CD4-positive, alpha-beta T cell treated with Interleukin-2 at 100 ng/mL for 4 hours (primary cell): ENCODE measurements at regions not wholly inside any gene's neighbourhood (a gene's known extent, or its start where the extent isn't known, plus 50 kb on each side); places are given as distances from the start of the nearest gene placed in this dataset.
"Not testable (repeated sequence)": the region's sequence is repeated elsewhere in the genome, so short reads cannot be mapped to it uniquely, and the experiment has no call there.

Source experiments
- DNase-seq: peaks from one replicate; pipeline ENCODE4 v3.0.0-alpha.2; 2020; ENCODE audit warnings: low spot score

DNA sequence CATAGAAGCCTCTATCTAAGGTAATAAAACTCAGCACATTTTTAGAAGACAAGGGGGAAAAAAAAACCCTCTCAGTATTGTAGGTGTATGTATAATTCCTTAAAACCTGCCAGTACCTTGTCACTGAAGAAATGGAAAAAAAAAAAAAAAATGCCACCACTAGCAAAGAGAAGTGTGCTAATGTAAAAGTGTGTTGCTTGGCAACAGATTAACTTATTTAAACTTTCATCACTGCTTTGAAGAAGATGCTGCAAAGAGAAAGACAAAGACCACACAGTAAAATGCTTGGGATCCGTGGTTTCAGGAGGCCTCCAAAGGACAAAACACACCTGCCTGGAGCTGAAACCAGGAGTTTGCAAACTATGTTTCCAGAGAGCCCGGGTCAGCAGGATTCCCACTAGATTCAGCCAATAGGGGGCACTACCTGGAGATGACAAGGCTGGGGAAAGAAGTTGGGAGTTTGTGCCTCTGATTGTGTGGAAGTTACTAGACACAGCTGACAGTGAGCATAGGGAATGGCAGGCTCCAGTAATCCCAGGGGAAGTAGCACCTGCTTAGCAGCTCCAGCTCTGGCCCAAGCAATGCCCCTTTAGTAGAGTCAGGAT lies 169.1 kb upstream of the TRIB2 start:
- DNase-seq: no peak

DNA sequence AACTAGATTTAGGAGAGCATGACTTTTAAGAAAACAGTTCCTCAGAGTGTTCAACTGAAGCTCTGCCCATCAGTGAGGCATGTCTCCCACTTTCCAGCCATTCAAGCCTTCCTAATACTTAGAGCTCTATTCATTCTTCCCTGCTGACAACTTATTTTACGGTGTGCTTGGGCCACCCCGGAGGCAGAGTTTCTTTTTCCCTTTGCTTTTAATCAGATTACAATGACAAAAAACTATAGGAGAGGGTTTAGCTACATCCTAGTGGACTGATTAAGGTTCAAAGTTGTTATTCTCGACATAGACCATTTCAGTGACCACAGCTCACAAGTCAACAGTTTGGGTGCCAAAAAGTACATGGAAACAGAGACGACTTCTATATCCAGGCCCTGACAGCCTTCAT lies 167.8 kb upstream of the TRIB2 start:
- DNase-seq: no peak

DNA sequence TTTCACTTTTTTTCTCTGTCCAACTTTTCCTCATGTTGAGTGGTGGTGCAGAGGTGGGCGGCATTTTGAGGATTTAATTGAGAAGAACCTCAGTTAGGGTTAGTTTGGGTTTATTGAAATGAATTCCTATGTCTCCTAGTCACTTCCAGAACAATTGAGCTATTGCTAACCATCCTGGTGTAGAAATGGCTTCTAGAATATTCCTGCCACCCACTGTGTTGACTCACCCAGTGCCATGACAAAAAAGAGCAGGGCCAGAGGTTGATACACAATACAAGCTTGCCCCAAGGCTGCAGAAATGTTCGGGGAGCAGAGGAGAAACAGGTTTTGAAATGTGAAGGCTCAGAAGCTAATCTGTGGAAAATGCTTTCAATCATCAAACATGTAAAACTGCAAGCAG lies 167.1 kb upstream of the TRIB2 start:
- no peak for DNase-seq

DNA sequence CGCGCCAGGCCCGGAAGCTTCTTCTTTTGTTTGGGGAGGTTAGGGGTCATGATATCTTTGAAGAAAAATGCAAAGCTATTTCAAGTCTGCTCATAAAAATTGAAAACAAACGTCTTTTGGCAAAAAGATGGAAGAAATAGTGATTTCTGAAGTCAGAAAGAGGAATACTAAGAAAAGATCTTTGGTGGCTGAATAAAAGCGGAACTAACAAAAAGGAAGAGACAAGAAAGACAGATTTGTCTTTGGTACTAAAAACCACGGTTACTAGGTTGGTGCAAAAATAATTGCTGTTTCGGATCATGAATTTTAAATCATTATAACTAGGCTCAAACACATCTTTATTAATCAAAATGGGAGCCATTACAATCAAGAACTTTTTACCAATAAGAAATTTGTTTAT lies 164.6 kb upstream of the TRIB2 start:
- no peak for DNase-seq

- DNase-seq: no peak
Measured at GRCh38 chr2:12554224-12555011, 162.3 kb upstream of the TRIB2 start.

GRCh38 chr2:12555012-12555645 lies 161.6 kb upstream of the TRIB2 start:
- DNase-seq: peak; percentile 53

DNA sequence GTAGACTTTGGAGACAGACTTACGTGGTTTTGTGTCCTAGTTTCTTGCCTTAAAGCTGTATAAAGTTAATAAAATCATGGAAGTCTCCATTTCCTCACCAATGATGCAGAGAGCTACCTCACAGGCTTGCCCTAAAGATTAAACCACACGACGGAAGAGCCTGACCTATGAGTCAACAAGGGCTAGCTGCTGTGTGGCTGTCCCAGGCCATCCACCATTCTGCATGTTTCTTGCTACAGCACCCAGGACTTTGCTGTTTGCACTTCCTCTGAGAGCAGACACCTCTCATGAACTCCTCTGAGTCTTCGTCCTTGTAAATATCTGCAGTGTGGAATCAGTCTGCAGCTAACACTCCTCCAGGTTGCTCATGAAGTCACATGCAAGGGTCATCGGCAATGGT lies 160.0 kb upstream of the TRIB2 start:
- DNase-seq: peak; percentile 42

- no peak for DNase-seq
Measured at GRCh38 chr2:12557688-12558087, 159.0 kb upstream of the TRIB2 start.

DNA sequence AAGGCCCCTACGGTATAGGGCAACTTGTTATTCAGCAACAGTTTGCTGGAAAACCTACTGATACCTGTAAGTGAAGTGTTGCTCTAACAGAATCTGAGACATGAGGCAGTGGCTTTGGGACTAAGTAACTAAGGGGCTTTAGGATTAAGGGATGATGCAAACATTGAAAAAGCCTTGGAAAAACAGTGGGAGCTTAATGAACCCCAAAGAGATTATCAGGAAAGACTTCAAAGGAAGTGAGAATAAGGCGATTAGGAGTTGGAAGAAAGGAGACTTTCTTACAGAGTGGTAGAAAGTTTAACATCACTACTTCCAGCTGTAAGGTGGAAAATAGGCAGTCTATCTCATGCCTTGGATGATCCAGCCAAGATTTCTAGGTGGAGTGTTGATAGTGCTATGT lies 158.2 kb upstream of the TRIB2 start:
- DNase-seq: no peak

- DNase-seq: no peak
Measured at GRCh38 chr2:12560618-12561017, 156.1 kb upstream of the TRIB2 start.

DNA sequence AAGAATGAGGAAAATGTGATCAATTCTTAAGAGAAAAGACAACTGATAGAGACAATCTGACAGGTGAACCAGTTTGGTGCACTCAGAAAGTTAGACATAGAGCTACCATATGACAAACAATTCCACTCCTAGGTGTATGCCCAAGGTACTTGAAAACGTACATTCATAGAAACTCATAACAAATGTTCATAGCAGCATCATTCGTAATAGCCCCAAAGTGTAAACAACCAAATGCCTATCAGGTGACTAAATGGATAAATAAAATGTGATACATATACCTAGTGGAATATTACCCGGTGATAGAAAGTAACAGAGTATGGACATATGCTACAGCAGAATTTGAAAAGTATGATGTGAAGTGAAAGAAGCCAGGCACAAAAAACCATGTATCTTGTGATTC lies 149.3 kb upstream of the TRIB2 start:
- DNase-seq: no peak

DNA sequence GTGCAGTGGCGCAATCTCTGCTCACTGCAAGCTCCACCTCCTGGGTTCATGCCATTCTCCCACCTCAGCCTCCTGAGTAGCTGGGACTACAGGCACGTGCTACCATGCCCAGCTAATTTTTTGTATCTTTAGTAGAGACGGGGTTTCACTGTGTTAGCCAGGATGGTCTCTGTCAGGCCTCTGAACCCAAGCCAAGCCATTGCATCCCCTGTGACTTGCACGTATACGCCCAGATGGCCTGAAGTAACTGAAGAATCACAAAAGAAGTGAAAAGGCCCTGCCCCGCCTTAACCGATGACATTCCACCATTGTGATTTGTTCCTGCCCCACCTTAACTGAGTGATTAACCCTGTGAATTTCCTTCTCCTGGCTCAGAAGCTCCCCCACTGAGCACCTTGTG lies 147.2 kb upstream of the TRIB2 start:
- not testable (repeated sequence) for DNase-seq

- not testable (repeated sequence) for DNase-seq
Measured at GRCh38 chr2:12569929-12570328, 146.8 kb upstream of the TRIB2 start.

DNA sequence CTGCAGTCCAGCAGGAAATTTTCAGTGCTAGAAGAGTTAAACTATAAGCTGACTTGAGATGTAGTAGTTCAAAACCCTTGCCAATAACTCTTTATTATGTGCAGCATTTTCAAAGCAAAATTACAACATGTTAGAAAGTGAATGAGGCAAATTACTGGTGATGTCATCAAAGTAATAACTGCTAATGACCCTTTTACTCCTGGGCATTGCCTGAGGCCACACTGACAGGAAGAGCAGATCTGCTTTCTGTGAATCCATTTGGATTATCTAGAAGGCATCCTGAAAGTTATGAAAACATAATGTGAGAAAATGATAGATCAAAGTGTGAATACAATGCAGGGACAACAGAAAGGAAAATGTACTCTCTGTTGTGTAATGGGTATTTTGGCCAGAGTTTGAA lies 139.6 kb upstream of the TRIB2 start:
- DNase-seq: no peak

DNA sequence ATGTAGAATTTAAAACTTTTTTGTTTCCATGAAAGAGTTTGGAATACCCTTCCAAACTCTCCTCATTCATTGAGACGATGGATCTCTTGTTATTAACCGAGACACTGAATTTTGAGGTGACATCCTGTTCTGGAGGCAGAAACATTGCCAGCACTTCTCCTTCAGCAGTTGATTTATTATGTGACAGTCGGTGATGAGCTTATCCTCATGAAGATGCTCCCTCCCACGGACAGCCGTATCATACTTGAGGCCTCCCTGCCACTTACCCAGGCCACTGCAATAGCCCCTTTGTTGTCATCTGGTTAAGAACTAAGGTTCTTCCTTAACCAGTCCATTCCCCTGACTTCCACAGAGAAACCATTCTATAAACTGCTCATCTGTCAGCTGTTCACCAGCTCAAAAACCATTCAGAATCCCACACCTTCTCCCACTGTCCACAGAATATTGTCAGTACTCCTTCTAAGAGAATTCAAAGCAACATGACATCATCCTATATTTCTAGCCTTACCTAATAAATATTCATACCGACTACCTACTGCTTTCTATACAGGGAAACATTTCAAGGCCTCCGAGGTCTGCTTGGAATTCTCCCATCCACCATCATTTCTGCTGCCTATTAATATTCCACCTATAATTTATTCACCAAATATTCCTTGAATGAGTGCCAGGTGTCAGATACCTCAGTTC lies 139.0 kb upstream of the TRIB2 start:
- no peak for DNase-seq

GRCh38 chr2:12579018-12579417 lies 137.7 kb upstream of the TRIB2 start:
- DNase-seq: no peak

- DNase-seq: no peak
Measured at GRCh38 chr2:12584338-12584737, 132.4 kb upstream of the TRIB2 start.

- no peak for DNase-seq
Measured at GRCh38 chr2:12585784-12586183, 131.0 kb upstream of the TRIB2 start.

DNA sequence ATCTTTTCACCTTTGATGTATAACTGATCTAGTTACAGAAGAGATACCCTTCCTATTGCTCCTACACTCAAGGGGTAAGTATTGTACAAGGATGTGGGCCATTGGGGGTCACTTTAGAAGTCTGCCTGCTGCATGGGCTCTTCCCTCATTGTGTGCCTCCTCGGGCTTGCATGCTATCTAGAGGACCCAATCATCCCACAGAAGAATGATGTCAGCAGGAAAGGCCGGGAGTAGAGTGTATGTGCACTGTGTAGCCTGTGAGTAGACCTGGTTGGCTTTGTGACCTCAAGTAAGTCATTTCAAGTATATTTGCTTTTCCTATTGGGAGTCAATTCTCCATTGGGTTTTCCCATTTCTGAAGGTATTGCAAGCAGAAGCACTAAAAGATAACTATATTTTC lies 129.5 kb upstream of the TRIB2 start:
- no peak for DNase-seq

GRCh38 chr2:12587729-12588522 lies 128.8 kb upstream of the TRIB2 start:
- peak; percentile 24 for DNase-seq

DNA sequence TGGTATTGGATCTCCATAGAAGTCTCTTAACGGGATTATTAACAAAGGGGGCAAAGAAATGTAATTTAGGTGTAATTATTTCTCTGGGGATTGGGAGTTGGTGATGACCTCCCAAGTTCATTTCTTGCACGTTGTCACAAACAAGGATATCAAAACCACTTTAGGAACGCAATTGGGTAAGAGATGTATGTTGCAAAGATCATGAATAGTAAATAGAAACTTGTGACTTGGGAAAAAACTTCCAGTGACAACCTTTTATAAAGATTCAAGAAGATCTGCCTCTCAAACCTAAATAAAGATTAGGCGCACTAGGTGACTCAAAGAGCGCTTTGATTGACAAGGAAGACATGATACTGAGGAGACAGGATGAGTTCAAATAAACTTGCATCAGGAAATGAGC lies 127.8 kb upstream of the TRIB2 start:
- DNase-seq: no peak

GRCh38 chr2:12589802-12590320 lies 126.9 kb upstream of the TRIB2 start:
- no peak for DNase-seq
